ENCODE measurements at regions not wholly inside any gene's neighbourhood (a gene's known extent, or its start where the extent isn't known, plus 50 kb on each side); places are given as distances from the start of the nearest gene placed in this dataset.

DNA sequence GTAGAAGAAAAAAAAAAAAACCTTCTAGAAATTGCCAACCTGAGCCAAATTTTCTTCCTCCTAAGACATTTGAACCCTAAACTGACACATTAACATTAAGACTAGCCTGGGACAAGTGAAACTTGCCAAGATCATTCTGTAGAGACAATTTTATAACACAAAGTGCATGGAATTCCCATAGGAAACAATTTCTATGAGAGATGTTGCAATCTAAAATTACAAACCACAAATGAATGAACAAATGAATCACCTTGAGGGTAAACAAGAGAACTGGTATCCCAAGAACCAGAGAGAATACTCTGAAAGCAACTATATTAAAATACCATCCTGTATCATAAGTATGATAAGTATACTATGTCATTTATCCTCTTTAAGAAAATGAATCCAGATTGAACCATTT is 165.3 kb downstream of the DICER1 start:
- ATAC-seq (no peak), DNase-seq (no peak)
- Histone ChIP-seq H3K27ac (no peak overlapping the region), H3K4me1 (no peaks in the 10 kb centered on the region), H3K4me3 (no peak overlapping the region), H3K36me3 (replicated peaks in 1 of 2; ENCODE audit: insufficient read depth in 1 of 2, low read depth in 2 of 2) (no peaks in the 10 kb centered on the region), H3K27me3 (no peaks in the 10 kb centered on the region), H3K9me3 (peaks cover 0 to 4% (median 0%) of the 10 kb centered on the region in 3 donors)
- TF ChIP-seq, protein P1, sequence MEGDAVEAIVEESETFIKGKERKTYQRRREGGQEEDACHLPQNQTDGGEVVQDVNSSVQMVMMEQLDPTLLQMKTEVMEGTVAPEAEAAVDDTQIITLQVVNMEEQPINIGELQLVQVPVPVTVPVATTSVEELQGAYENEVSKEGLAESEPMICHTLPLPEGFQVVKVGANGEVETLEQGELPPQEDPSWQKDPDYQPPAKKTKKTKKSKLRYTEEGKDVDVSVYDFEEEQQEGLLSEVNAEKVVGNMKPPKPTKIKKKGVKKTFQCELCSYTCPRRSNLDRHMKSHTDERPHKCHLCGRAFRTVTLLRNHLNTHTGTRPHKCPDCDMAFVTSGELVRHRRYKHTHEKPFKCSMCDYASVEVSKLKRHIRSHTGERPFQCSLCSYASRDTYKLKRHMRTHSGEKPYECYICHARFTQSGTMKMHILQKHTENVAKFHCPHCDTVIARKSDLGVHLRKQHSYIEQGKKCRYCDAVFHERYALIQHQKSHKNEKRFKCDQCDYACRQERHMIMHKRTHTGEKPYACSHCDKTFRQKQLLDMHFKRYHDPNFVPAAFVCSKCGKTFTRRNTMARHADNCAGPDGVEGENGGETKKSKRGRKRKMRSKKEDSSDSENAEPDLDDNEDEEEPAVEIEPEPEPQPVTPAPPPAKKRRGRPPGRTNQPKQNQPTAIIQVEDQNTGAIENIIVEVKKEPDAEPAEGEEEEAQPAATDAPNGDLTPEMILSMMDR (IDR thresholded peaks at IDR 0.05): no peak
- no peak for TF ChIP-seq POLR2A (IDR thresholded peaks at IDR 0.05)
- intact Hi-C loops (cut with DNase I): no loop called here

DNA sequence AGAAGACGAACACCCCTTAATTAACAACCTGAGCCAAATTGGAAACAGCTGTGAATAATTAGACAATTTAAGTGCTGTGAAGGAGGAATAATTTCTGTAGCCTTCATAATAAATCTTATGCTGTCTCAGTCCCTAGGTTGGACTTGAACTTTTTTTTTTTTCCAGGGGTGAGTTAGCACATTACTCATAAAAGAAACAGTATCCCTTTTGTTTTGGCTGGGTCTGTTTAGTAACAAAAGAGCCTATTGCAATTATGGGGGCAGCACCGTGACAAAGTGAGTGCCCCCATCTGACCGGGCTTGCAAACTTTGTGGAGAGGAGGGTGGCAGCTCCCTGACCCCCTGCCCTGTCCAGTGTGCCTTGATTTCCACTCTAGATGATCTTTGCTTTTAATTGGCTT is 167.4 kb downstream of the DICER1 start:
- ATAC-seq: no peak
- no peak overlapping the region for H3K4me3 ChIP-seq
- no peak for TF ChIP-seq POLR2A (IDR thresholded peaks at IDR 0.05)
- TF ChIP-seq, protein P1 (IDR thresholded peaks at IDR 0.05): no peak
- WGBS, 2 donors: 28 to 31% methylated on average over 3 of the region's 3 CpGs
- H3K36me3 ChIP-seq (replicated peaks in 1 of 2; ENCODE audit: insufficient read depth in 1 of 2, low read depth in 2 of 2): no peaks in the 10 kb centered on the region
- H3K27me3 ChIP-seq: no peaks in the 10 kb centered on the region
- no peak for DNase-seq
- peaks cover 0 to 4% (median 0%) of the 10 kb centered on the region in 3 donors for H3K9me3 ChIP-seq
- H3K27ac ChIP-seq: no peak overlapping the region
- intact Hi-C loops (cut with DNase I): no loop called here
- no peaks in the 10 kb centered on the region for H3K4me1 ChIP-seq

DNA sequence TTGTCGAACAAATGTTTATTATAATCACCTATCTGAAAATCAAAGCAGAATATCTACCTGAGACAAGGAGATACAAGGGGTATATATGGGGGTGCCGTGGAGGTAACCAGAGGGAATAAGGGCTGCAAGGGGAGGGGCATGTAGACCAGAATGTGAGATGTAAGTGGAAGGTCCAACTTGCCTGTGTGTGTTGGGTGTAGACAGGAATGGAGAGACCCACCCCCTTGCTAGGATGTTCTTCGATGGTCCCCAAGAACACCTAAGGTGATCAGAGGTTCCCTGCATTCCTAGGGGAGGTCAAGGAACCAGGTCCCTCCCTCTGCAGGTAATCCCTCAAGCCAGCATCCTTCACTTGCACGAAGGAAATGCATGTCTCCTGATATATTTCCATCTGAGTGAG is 167.9 kb downstream of the DICER1 start:
- no peak overlapping the region for H3K27ac ChIP-seq
- peaks cover 0 to 4% (median 0%) of the 10 kb centered on the region in 3 donors for H3K9me3 ChIP-seq
- no peak overlapping the region for H3K4me3 ChIP-seq
- H3K4me1 ChIP-seq: no peaks in the 10 kb centered on the region
- H3K36me3 ChIP-seq (replicated peaks in 1 of 2; ENCODE audit: insufficient read depth in 1 of 2, low read depth in 2 of 2): no peaks in the 10 kb centered on the region
- DNase-seq (no peak), ATAC-seq (no peak)
- TF ChIP-seq POLR2A (IDR thresholded peaks at IDR 0.05): no peak
- TF ChIP-seq, protein P1 (IDR thresholded peaks at IDR 0.05): no peak
- H3K27me3 ChIP-seq: no peaks in the 10 kb centered on the region
- intact Hi-C loops (cut with DNase I): no loop called here
- WGBS, 2 donors: 44 to 58% methylated on average over 4 of the region's 4 CpGs

DNA sequence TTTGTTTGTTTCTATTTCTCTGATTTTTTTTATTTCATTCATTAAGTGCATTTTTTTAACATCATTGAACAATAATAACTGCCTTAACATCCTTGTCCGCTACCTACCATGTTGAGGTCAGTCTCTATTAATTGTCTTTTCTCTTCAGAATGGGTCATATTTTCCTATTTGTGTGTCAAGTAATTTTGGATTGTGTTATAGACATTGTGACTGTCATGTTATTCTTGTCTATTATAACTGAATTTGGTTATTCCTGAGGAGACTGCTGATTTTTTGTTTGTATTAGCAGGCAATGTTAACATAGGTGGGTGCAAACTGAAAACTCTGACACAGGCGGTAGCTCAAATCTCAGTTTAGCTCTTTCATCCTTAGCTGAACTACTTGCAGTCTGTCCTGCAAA is 169.9 kb downstream of the DICER1 start:
- peaks cover 0 to 4% (median 0%) of the 10 kb centered on the region in 3 donors for H3K9me3 ChIP-seq
- no peak overlapping the region for H3K27ac ChIP-seq
- H3K4me1 ChIP-seq: no peaks in the 10 kb centered on the region
- H3K36me3 ChIP-seq (replicated peaks in 1 of 2; ENCODE audit: insufficient read depth in 1 of 2, low read depth in 2 of 2): no peaks in the 10 kb centered on the region
- no peaks in the 10 kb centered on the region for H3K27me3 ChIP-seq
- TF ChIP-seq POLR2A (IDR thresholded peaks at IDR 0.05): no peak
- TF ChIP-seq, protein P1 (IDR thresholded peaks at IDR 0.05): no peak
- WGBS, 2 donors: 88 to 97% methylated on average over 2 of the region's 2 CpGs
- ATAC-seq: no peak
- intact Hi-C loops (cut with DNase I): no loop called here
- DNase-seq: no peak
- no peak overlapping the region for H3K4me3 ChIP-seq

DNA sequence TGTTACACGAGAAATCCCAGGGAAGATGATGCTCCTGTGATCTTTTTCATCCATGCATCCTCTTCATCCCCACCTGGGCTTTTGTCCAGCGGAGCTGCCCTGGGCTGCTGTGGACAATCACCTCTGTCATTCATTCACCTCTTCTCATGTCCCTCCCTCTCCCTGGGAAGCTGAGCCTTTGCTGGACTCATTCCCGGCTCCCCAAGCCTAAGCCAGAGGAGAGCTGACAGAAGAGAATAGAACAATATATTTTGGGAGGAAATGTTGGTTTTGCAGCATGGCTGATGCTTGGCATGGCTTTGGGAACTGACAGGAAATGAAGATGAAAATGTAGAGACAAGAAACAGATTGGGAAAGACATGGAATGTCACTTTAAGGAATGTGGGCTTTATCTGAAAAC is 177.4 kb downstream of the DICER1 start:
- TF ChIP-seq, protein P1 (IDR thresholded peaks at IDR 0.05): no peak
- no peak for TF ChIP-seq POLR2A (IDR thresholded peaks at IDR 0.05)
- H3K27ac ChIP-seq: no peak overlapping the region
- no peak for ATAC-seq
- no peaks in the 10 kb centered on the region for H3K36me3 ChIP-seq (replicated peaks in 1 of 2; ENCODE audit: insufficient read depth in 1 of 2, low read depth in 2 of 2)
- DNase-seq: no peak
- peaks cover 1% of the 10 kb centered on the region for H3K4me1 ChIP-seq
- no peaks in the 10 kb centered on the region for H3K9me3 ChIP-seq
- H3K4me3 ChIP-seq: no peak overlapping the region
- intact Hi-C loops (cut with DNase I): no loop called here
- no peaks in the 10 kb centered on the region for H3K27me3 ChIP-seq
- 53 to 60% methylated on average over 3 of the region's 3 CpGs for WGBS, 2 donors
